GM19463 (cell line): ENCODE measurements at regions not wholly inside any gene's neighbourhood (a gene's known extent, or its start where the extent isn't known, plus 50 kb on each side); places are given as distances from the start of the nearest gene placed in this dataset.

Source experiments
- ATAC-seq: cut with Tn5 transposase; IDR thresholded peaks from one replicate; pipeline ENCODE4 v1.9.1; 2021; ENCODE audit warnings: mild to moderate bottlenecking, moderate library complexity; ENCODE audit not compliant: unreplicated experiment

- peak; percentile 58 for ATAC-seq
Observed at GRCh38 chr7:96495751-96496216, 173.9 kb upstream of the SLC25A13 start.

- no peak for ATAC-seq
Observed at GRCh38 chr7:96486681-96487080, 164.8 kb upstream of the SLC25A13 start.

- no peak for ATAC-seq
Observed at GRCh38 chr7:96484845-96485244, 162.9 kb upstream of the SLC25A13 start.

- ATAC-seq = no peak
Observed at GRCh38 chr7:96484091-96484490, 162.2 kb upstream of the SLC25A13 start.

GRCh38 chr7:96481796-96482195, 159.9 kb upstream of the SLC25A13 start:
- no peak for ATAC-seq

- no peak for ATAC-seq
Observed at GRCh38 chr7:96479015-96479645, 157.2 kb upstream of the SLC25A13 start.

GRCh38 chr7:96471606-96472005, 149.7 kb upstream of the SLC25A13 start:
- ATAC-seq = no peak

- ATAC-seq = no peak
Observed at GRCh38 chr7:96452146-96452545, 130.2 kb upstream of the SLC25A13 start.

GRCh38 chr7:96449094-96449493, 127.2 kb upstream of the SLC25A13 start:
- no peak for ATAC-seq

- ATAC-seq = no peak
Observed at GRCh38 chr7:96447109-96447645, 125.3 kb upstream of the SLC25A13 start.

GRCh38 chr7:96441436-96442084, 119.7 kb upstream of the SLC25A13 start:
- no peak for ATAC-seq

- no peak for ATAC-seq
Observed at GRCh38 chr7:96440328-96440727, 118.4 kb upstream of the SLC25A13 start.

GRCh38 chr7:96436880-96437279, 115.0 kb upstream of the SLC25A13 start:
- no peak for ATAC-seq

- no peak for ATAC-seq
Observed at GRCh38 chr7:96430356-96430755, 108.5 kb upstream of the SLC25A13 start.

- ATAC-seq = no peak
Observed at GRCh38 chr7:96427143-96427542, 105.2 kb upstream of the SLC25A13 start.

GRCh38 chr7:96426685-96427084, 104.8 kb upstream of the SLC25A13 start:
- no peak for ATAC-seq

GRCh38 chr7:96426027-96426426, 104.1 kb upstream of the SLC25A13 start:
- no peak for ATAC-seq

- ATAC-seq = no peak
Observed at GRCh38 chr7:96424411-96424810, 102.5 kb upstream of the SLC25A13 start.

GRCh38 chr7:96422388-96422787, 100.5 kb upstream of the SLC25A13 start:
- ATAC-seq = no peak

GRCh38 chr7:96418581-96418980, 96.7 kb upstream of the SLC25A13 start:
- no peak for ATAC-seq

- ATAC-seq = no peak
Observed at GRCh38 chr7:96417784-96418183, 95.9 kb upstream of the SLC25A13 start.

GRCh38 chr7:96416599-96416998, 94.7 kb upstream of the SLC25A13 start:
- ATAC-seq = no peak
